Erythroblast (primary cell): ENCODE measurements at regions not wholly inside any gene's neighbourhood (a gene's known extent, or its start where the extent isn't known, plus 50 kb on each side); places are given as distances from the start of the nearest gene placed in this dataset.

Experiments
- DNase-seq, 2 experiments: peaks; one replicate each; lab custom pipeline; 2025; lab: John Stamatoyannopoulos, UW
- GATA1 ChIP-seq: IDR thresholded peaks from 2 replicates; pipeline ENCODE4 v1.6.1; 2011; ENCODE audit warnings: low read depth, mild to moderate bottlenecking, control low read depth, low read length, moderate library complexity
- POLR2A ChIP-seq: IDR thresholded peaks from 2 replicates; pipeline ENCODE4 v1.6.1; 2011; ENCODE audit warnings: mild to moderate bottlenecking, low read length

- TF ChIP-seq GATA1 = no peak
- no peak for TF ChIP-seq POLR2A
- DNase-seq = no peak
These were observed 396.8 kb upstream of the DDHD1 start for GRCh38 chr14:53549956-53550355.

- DNase-seq = no peak
- TF ChIP-seq POLR2A (no peak), GATA1 (no peak)
These were observed 394.5 kb upstream of the DDHD1 start for GRCh38 chr14:53547593-53547992.

- DNase-seq = no peak
- no peak for TF ChIP-seq GATA1
- no peak for TF ChIP-seq POLR2A
These were observed 392.1 kb upstream of the DDHD1 start for GRCh38 chr14:53545217-53545616.

GRCh38 chr14:53542732-53543131, 389.6 kb upstream of the DDHD1 start:
- no peak for DNase-seq
- no peak for TF ChIP-seq POLR2A
- TF ChIP-seq GATA1 = no peak

- no peak for DNase-seq
- TF ChIP-seq POLR2A (no peak), GATA1 (no peak)
These were observed 388.3 kb upstream of the DDHD1 start for GRCh38 chr14:53541411-53541810.

- no peak for TF ChIP-seq POLR2A
- TF ChIP-seq GATA1 = no peak
- peak; percentile 48 to 72 for DNase-seq
These were observed 386.5 kb upstream of the DDHD1 start for GRCh38 chr14:53539489-53540126.

- TF ChIP-seq GATA1 (no peak), POLR2A (no peak)
- DNase-seq = no peak
These were observed 385.3 kb upstream of the DDHD1 start for GRCh38 chr14:53538316-53538881.

- no peak for DNase-seq
- TF ChIP-seq POLR2A (no peak), GATA1 (no peak)
These were observed 384.5 kb upstream of the DDHD1 start for GRCh38 chr14:53537422-53538315.

- TF ChIP-seq GATA1 = no peak
- TF ChIP-seq POLR2A = no peak
- DNase-seq = no peak
These were observed 383.3 kb upstream of the DDHD1 start for GRCh38 chr14:53536446-53536845.

- TF ChIP-seq GATA1 (no peak), POLR2A (no peak)
- DNase-seq = no peak
These were observed 381.7 kb upstream of the DDHD1 start for GRCh38 chr14:53534841-53535240.

GRCh38 chr14:53533384-53533970, 380.4 kb upstream of the DDHD1 start:
- TF ChIP-seq GATA1 = no peak
- no peak for TF ChIP-seq POLR2A
- no peak for DNase-seq

GRCh38 chr14:53532853-53533252, 379.7 kb upstream of the DDHD1 start:
- TF ChIP-seq POLR2A (no peak), GATA1 (no peak)
- no peak for DNase-seq

GRCh38 chr14:53531730-53532129, 378.6 kb upstream of the DDHD1 start:
- no peak for DNase-seq
- TF ChIP-seq GATA1 = no peak

- no peak for DNase-seq
- TF ChIP-seq POLR2A (no peak), GATA1 (no peak)
These were observed 378.0 kb upstream of the DDHD1 start for GRCh38 chr14:53531156-53531555.

GRCh38 chr14:53529519-53529918, 376.4 kb upstream of the DDHD1 start:
- no peak for TF ChIP-seq GATA1
- TF ChIP-seq POLR2A = no peak

More at GRCh38 chr14:53529519-53529918, 376.4 kb upstream of the DDHD1 start:
- no peak for DNase-seq
